HG03135 (cell line): ENCODE measurements at regions not wholly inside any gene's neighbourhood (a gene's known extent, or its start where the extent isn't known, plus 50 kb on each side); places are given as distances from the start of the nearest gene placed in this dataset.

Experiments
- ATAC-seq: cut with Tn5 transposase; IDR thresholded peaks from one replicate; pipeline ENCODE4 v1.9.1; 2021; ENCODE audit warnings: mild to moderate bottlenecking, moderate library complexity; ENCODE audit not compliant: unreplicated experiment

DNA sequence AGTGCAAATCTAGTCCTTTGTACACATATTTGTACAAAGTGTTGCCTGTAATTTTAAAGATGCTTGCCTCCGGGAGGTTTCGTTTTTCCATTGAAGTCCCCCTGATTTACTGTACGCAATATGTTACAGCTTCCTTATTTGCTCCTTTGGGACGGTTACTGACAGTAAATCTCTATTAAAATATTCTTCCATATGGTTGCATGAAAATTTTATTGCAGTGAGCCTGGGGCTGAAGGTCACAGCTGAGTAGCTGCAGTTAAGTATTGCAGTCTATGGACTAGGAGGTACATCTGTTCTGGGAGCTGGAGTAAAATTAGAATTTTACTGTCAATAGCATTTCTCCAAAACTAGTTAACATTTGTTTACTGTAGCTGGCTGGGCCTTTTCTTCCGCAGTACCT lies 119.2 kb downstream of the ETAA1 start:
- ATAC-seq: no peak

DNA sequence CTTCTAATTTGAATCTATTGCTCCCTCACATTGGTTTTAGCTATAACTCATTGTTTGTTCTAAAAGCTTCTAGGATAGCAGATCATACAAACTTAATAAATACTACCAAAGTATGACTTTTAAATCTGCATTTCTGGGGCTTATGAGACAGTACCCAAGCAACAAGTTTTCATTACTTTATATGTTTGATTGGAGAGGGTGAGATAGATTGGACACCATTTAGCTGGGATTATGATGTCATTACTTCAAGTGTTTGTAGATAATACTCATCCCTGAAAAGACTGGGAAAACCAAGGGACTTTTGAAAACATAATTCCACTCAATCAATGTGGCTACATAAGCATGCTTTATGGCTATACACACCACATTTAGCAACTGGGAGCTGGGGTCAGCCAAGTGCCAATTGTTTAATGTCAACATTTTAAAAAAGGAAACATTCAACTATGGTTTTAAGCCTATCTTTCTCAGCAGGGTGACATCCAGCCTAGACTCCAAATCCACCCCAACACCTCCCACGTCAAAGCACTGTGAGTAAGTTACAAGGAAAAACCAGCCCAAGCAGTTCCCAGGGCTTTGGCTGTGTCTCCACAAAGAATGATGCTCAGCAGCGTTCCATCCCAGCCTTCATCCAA lies 119.9 kb downstream of the ETAA1 start:
- ATAC-seq: no peak

DNA sequence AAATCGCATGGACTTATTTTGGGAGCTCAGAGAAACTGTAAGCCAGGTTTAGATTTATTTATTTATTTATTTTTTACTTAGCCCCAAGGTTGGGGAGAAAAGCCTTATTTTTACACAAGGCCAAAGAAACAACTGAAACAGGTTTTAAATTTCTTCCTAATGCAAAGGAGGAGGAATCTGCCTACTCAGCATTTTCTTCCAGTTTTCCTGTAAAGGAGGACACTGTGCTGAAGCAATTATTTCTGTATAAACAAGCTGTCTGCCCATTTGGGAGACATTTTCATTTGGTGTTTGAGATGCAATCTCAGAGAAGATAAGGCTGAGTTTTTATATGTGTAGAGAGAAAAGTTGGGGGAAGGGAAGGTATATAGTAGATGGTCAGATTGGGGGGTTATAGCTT lies 125.0 kb downstream of the ETAA1 start:
- no peak for ATAC-seq

DNA sequence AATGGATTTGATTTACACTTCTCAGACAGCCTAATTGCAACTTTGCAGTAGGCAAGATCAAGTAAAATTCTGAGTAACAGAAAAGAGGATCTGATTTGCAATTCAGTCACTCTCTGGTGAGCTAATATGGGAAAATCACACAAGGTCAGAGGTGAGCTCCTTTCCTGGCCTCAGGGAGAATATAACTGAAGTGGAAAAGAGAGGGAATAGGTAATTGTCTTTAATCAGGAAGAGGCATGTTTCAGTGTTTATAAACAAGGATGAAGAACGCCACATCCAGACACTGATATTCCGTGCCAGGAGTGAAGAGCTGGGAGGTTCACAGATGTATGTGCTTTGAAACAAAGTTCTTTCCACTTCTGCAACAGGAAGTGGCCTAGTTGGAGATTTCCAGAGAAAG lies 127.1 kb downstream of the ETAA1 start:
- ATAC-seq: no peak

DNA sequence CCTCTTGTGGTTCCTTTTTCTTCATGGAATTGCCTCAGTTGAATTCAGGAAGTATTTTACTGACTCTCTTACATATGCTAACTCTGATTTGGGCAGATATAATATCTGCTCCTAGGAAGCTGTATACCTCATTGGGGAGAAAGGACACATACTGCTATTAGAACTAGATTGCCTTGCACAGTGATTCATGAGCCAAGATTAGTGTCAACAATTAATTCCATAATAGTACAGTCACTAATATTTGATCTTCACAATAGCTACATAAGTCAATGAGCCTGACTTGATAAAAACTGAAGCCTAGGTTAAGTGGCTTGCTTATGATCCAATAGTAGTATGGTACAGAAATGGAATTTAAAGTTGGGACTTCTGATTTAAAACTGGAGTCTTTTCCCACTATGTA lies 127.6 kb downstream of the ETAA1 start:
- no peak for ATAC-seq

DNA sequence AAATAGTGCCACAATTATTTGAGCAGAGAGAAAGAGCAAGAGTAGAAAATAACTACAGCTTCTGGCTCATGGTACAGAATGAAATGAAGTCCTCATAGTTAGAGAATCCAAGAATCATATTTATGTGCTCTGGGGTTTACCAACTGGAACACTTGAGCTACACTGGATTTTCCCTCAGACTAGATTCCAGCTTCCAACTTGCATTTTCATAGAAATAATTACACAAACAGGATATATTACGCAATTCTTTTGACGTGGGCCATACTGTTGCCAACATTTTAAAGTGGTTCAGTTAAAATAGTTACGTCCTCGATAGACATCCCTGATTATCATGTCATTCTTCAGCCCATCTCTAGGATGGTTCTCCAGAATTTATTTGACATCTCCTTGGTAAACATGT lies 129.2 kb downstream of the ETAA1 start:
- no peak for ATAC-seq

DNA sequence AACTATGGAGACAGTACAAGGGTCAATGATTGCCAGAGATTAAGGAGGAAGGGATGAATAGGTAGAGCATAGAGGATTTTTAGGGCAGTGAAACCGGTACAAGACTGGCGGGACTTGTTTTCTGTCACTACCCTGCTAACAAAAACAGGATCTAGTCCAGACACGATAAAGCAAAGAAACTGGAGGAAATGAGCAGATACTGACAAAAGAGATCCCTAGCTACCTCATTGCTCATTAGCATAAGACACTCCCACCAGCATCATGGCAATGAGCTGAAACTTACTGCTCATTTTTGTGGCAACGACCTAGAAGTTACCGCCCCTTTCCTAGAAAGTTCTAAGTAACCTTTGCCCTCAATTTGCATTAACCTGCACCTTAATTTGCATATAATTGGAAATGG lies 131.2 kb downstream of the ETAA1 start:
- no peak for ATAC-seq

DNA sequence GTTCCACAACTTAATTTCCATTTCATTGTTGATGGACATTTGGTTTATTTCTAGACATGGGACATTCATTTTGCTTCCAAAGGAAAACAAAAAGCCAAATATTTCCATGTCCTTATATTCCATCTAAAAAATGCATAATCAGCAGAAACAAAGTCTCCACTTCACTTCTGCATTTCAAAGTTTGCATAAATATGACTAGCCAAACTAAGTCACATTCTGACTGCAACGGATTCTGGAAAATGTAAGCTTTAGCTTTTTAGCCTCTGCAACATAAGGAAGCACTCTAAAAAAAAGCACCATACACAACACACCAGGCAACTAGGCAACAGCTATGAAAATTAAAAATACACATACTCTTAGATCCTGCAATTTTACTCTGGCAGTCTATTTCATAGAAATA lies 135.3 kb downstream of the ETAA1 start:
- no peak for ATAC-seq

DNA sequence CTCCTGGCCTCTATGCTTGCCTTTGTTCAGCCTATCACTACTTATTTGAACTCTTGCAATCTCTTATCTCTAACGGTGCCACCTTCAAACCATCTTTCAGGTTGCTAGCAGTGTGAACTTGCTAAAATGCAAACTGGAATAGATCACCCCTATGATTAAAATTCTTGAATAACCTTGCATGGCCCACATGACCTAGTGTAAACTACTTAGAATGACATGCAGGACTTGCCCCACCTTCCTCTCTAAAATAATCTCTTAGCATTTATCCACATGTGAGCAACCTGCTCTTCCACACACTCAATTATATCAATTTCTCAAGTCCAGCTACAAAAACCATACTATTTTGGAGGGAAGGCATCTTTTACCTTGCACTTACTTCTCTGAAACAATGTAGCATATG lies 137.6 kb downstream of the ETAA1 start:
- ATAC-seq: no peak

DNA sequence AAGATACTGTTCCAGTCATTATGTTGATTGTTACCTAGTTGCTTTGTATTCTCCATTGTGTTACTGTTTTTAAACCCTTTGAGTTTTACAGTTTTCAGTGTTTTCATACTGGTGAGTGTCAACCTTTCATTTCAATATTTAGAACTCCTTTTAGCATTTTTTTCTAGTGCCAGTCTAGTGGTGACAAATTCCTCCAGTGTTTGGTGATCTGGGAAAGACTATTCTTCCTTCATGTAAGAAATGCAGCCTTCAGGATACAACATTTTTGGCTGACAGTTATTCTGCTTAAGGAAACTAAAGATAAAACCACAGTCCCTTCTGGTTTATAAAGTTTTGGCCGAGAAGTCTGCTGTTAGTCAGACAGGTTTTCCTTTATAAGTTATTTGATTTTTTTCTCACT lies 143.8 kb downstream of the ETAA1 start:
- ATAC-seq: no peak

DNA sequence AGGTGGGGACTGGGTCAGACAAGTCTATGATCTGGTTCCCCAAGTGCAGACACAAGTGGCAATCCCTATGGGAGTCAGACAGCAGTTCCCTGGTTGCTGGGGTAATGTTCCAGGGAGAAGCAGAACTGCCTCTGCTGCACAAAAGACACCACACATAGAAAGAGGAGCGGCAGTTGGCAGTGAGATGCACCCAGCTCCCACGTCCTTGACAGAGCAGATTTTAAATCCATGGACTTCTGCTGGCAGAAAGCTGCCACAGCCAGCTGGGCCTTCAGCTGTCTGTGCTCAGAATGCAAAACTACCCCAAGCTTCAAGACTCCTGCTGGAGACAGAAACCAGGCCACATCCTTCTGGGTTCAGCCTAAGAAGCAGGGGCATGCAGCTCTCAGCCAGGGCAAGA lies 147.2 kb downstream of the ETAA1 start:
- no peak for ATAC-seq

DNA sequence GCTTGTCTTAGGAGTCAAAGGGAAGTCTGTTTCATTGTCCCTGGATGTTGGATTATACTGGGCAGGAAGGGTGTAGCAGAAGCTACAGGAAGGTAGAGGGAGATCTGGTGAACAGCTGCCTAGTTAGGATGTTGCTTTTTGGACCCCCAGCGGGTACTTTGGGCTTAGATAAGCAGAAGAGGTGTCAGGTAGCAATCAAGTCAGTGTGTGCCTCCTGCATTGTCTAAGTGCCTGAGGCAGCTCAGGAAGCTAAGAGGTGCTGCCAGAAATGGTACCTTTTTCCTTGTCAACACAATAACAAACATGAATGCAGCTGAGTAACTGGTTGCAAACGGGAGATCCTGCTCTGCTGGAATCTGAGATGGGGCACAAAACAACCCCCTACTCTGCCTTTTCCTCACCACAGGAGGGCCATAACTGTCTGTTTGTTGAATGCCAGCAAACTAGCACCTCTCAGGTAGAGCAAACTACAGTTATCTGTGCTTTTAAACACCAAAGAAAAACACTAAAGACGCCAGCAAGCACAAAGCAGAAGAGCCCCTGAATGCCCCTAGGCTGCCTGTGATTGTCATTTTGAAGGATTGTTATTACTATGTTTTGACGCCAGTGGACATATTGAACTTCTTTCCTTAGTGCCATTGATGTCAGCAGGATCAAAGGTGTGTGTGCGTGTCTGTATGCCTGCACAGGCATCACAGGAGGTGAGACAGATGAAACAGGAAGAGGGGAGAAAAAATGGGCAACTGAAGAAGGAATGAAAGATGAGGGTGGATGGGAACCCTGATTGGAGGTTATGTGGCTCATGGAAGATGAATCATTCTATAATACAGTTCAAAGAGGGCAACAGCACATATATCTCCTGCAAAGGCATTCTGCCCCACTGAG lies 151.4 kb downstream of the ETAA1 start:
- no peak for ATAC-seq

DNA sequence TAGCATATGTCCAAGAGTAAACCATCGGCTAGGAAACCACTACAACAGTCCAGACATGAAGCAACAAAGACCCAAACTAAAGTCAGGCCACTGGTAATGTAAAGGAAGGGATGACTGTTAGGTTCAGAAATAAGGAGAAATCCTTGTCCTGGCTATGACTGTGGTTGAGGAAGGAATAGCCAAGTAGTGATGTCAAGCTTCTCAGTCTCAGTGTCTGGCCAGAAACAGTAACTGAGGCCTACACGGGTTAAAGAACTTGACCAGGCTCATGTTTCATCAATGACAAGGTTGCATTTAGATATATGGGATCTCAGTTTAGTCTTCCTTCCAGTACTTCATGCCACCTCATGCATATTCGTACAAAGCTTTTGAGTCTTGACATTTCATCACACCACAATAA lies 162.0 kb downstream of the ETAA1 start:
- no peak for ATAC-seq

DNA sequence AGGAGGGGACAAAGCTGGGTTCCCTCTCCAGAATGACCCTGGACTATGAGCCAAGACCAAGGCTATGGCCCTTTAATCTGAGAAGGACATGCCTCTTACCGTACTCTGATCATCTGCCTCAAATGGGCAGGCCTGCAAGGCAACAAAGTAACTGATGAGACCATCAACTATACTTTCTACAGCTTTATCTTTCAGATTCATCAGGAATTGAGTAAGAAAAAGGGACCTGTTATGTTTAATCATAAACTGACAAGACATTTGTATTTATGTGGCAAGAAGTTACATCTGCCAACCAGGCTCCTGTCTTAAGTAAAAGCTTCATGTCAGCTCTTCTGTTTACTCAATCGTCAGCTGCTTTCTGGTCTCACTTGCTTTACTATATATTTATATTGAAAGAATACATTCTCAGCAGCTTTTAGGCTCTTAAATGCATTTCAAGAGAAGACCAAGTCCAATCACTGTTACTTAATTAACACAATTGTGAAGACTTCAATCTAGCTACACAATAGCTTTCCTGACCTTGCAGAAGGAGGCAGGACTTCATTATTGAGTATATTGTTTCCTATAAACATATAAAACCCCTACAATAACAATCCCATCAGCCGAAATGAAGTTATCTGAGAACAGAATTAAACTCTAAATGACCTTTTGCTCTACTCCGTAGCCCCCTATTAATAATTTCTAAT lies 163.8 kb downstream of the ETAA1 start:
- no peak for ATAC-seq

DNA sequence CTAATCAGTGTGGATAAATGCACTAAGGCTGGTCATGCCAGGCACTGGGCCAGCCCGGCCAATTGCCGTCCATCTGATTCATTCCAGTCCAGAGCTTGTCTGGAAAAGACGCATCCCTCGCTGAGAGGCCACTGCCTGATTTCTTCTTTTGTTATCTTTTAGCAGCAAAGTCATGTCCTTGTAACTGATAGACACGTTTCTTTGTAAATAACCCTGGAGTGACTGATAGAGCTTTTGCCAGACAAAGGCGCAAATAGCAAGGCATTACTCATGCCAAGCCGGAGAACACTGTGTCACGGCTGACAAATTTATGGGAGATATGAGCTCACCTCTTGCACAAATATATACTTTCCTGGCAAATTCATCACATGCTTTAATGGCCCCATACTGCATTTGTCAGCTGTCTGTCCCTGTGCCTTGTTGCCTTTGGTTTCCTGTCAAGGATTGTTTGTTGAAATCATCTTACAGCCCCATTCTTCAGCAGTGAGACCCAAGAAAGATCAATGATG lies 164.4 kb downstream of the ETAA1 start:
- ATAC-seq: no peak

DNA sequence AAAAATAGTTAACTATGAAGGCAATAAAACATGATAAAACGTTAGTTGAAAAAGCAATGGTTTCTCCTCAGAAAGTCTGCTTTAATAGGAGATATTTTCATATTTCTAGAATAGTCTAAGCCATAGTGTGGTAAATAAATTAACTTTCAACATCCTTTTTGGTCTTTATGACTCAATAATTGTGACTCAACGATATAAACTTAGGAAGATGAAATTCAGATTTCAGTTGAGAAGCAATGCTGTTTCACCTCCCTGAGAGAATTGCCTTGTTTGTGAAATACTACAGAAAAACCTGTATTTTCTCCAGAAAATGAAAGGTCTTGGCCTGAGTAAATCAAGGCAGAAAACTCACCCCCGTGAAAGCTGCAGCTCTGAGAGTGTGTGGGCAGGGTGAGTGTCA lies 166.9 kb downstream of the ETAA1 start:
- no peak for ATAC-seq

DNA sequence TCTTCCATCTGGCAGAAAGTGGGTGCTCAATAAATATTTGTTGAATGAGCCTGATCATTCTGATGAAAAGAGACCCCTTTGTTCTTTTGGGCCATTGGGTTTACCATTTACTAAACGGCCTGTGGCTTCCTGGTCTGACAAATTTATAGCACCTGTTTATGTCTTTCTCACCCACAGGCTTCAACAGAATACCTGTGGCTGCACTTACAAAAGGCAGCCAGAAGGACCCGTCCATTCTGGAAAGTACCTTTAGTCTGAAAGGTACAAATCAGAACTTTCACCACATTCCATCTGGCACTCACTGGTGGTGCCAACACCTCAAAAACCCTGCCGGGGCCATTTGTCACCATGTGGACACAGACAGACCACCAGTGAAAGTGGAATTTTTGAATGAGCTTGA lies 167.5 kb downstream of the ETAA1 start:
- ATAC-seq: no peak

DNA sequence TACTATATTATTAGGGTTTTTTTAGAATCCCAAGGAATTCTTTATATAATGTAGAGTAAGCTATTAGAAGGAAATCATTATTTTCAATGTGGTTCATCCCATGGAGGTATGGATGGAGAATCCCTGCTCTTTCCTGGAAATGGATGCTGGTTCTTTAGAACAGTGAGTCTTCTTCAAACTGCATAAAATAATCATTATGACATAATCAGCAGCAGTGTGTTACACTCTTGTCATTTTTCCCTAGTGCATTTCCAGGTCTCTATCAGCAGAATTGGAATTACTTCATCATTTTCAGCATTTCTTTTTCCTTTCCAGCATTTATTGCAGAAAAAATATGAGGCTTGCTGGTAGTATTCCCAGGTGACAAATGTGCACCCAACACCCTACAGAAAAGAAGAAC lies 168.1 kb downstream of the ETAA1 start:
- ATAC-seq: no peak

DNA sequence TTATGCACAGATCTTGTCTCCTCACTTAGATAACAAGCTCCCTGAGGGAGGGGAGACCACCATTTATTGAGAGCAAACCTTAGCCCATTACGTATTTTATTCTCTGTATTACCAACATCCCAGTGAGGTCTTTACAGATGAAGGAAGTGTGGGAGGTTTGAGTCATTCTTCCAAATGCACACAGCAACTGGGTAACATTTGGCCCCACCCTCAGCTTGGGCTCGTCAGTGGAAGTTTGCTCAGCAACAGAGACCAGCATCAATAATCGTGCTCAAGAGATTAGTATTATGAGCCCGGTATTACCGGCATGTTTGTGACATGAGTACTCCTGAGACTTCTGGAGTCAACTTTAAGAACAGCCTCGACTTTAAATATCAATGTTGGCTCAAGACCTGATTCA lies 168.6 kb downstream of the ETAA1 start:
- ATAC-seq: no peak

DNA sequence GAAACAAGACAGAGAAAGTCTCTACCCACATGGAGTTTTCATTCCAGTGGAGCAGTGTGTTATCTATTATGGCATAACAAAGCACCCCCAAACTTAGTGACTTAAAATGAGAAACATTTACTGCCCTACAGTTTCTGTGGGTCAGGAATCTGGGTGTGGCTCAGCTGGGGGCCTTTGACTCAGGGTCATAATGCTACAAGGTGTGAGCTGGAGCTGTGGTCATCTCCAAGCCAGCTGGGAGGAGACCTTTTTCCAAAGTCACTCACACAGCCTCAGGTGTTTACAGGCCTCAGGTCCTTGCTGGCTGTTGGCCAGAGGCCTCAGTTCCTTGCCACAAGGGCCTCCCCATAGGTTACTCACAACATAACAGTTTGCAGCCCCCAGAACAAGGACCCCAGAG lies 169.2 kb downstream of the ETAA1 start:
- ATAC-seq: no peak

DNA sequence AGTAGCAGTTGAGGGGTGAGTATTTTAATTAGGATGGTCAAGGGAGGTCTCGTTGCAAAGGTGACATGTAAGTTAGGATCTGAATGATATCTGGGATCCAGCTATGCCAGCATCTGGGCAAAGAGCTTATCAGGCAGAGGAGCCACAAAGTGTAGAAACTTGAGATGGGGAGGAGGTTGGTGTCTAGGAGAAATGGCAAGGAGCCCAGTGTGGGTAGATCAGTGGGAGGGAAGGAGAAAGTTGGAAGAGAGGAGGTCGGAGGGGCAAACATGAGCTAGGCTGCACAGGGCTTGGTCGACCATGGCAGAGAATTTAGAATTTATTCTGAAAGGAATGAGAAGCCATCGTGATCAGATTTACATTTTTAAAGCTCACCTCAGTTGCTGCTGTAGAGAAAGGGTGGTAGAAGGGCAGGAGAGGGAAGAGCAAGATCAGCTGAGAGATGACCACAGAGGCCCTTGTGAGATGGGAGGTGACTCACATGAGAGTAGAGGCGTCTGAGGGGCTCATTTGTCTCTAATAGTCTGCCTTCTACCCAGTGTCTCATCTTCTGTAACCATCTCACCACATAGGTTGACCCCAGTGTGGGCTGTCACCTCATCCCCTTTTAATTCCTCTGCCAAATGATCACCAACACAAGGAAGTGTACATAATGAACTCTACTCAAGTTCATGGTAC lies 170.0 kb downstream of the ETAA1 start:
- no peak for ATAC-seq
